GM20431 (cell line): ENCODE measurements at regions not wholly inside any gene's neighbourhood (a gene's known extent, or its start where the extent isn't known, plus 50 kb on each side); places are given as distances from the start of the nearest gene placed in this dataset.
"Not testable (repeated sequence)": the region's sequence is repeated elsewhere in the genome, so short reads cannot be mapped to it uniquely, and the experiment has no call there.

ENCODE experiments used
- in situ Hi-C: fragments of 300-500 bp; cut with MseI, MboI; formaldehyde crosslinking; loops from one replicate; pipeline ENCODE4 v1.15.0; 2020; ENCODE audit warnings: low sequenced_read_pairs; ENCODE audit not compliant: unreplicated experiment

GRCh38 chr20:48019496-48019895, 234.2 kb upstream of the SULF2 start:
- in situ Hi-C loops: no loop called here

GRCh38 chr20:48018851-48019250, 233.6 kb upstream of the SULF2 start:
- in situ Hi-C loops: not testable (repeated sequence)

GRCh38 chr20:48017992-48018391, 232.7 kb upstream of the SULF2 start:
- in situ Hi-C loops: no loop called here

- in situ Hi-C loops: no loop called here
These were observed 232.2 kb upstream of the SULF2 start for GRCh38 chr20:48017509-48017908.

- in situ Hi-C loops: no loop called here
These were observed 230.9 kb upstream of the SULF2 start for GRCh38 chr20:48015943-48016723.

- in situ Hi-C loops: no loop called here
These were observed 230.0 kb upstream of the SULF2 start for GRCh38 chr20:48015141-48015910.

GRCh38 chr20:48012401-48012974, 227.2 kb upstream of the SULF2 start:
- in situ Hi-C loops: no loop called here

- in situ Hi-C loops: no loop called here
These were observed 225.7 kb upstream of the SULF2 start for GRCh38 chr20:48011025-48011424.

GRCh38 chr20:48010623-48011022, 225.3 kb upstream of the SULF2 start:
- in situ Hi-C loops: no loop called here

- in situ Hi-C loops: no loop called here
These were observed 223.7 kb upstream of the SULF2 start for GRCh38 chr20:48008850-48009515.

GRCh38 chr20:48007351-48007750, 222.1 kb upstream of the SULF2 start:
- in situ Hi-C loops: no loop called here

GRCh38 chr20:48006036-48006833, 221.0 kb upstream of the SULF2 start:
- in situ Hi-C loops: no loop called here

- in situ Hi-C loops: no loop called here
These were observed 217.7 kb upstream of the SULF2 start for GRCh38 chr20:48003021-48003420.

GRCh38 chr20:48002517-48002970, 217.3 kb upstream of the SULF2 start:
- in situ Hi-C loops: no loop called here

GRCh38 chr20:47999166-47999565, 213.9 kb upstream of the SULF2 start:
- in situ Hi-C loops: no loop called here

GRCh38 chr20:47998736-47999135, 213.5 kb upstream of the SULF2 start:
- in situ Hi-C loops: no loop called here

- in situ Hi-C loops: no loop called here
These were observed 210.4 kb upstream of the SULF2 start for GRCh38 chr20:47995661-47996060.

GRCh38 chr20:47993817-47994216, 208.5 kb upstream of the SULF2 start:
- in situ Hi-C loops: no loop called here

GRCh38 chr20:47993035-47993755, 207.9 kb upstream of the SULF2 start:
- in situ Hi-C loops: no loop called here
